PC-3 (cell line): ENCODE measurements at regions not wholly inside any gene's neighbourhood (a gene's known extent, or its start where the extent isn't known, plus 50 kb on each side); places are given as distances from the start of the nearest gene placed in this dataset.

ENCODE experiments used
- ATAC-seq: fragments of 200-7000 bp; cut with Tn5 transposase; 2 replicates; pipeline ENCODE4 v1.9.1; 2020; ENCODE audit warnings: mild to moderate bottlenecking, moderate library complexity
- BruUV-seq: library from RNA; stranded (reverse); fragments of 400-500 nt; replicated peaks from 2 replicates; lab custom pipeline; 2021; lab: Mats Ljungman, UMichigan
- CTCF ChIA-PET: fragments of 300-600 bp; sonication (Branson Sonifier 250); formaldehyde crosslinking; loops from one replicate; lab custom pipeline; 2022; ENCODE audit warnings: antibody characterized with exemption; lab: Charles Lee
- POLR2A ChIA-PET: fragments of 300-600 bp; sonication (Branson Sonifier 250); formaldehyde crosslinking; loops from one replicate; lab custom pipeline; 2022; ENCODE audit warnings: antibody characterized with exemption; ENCODE audit not compliant: unreplicated experiment; lab: Charles Lee
- DNase-seq: peaks from one replicate; pipeline ENCODE4 v3.0.0-alpha.2; 2015
- H2AFZ ChIP-seq: fragments of 300-600 bp; sonication (generic); 2 replicates; pipeline ENCODE4 v1.6.0; 2016; ENCODE audit warnings: antibody characterized with exemption, low read length
- H3F3A ChIP-seq: fragments of 300-600 bp; sonication (generic); one replicate; pipeline ENCODE4 v1.6.0; 2017; ENCODE audit warnings: antibody characterized with exemption, low read length, control low read depth, mild to moderate bottlenecking; ENCODE audit not compliant: unreplicated experiment
- H3K27ac ChIP-seq: fragments of 300-600 bp; sonication (generic); 2 replicates; pipeline ENCODE4 v1.5.1; 2016; ENCODE audit warnings: mild to moderate bottlenecking, low read length
- H3K27me3 ChIP-seq: fragments of 300-600 bp; sonication (generic); 2 replicates; pipeline ENCODE4 v1.6.1; 2016; ENCODE audit warnings: low read length, mixed read lengths
- H3K36me3 ChIP-seq: fragments of 300-600 bp; sonication (generic); 2 replicates; pipeline ENCODE4 v1.6.1; 2016; ENCODE audit warnings: low read depth, mixed run types, low read length, mixed read lengths
- H3K4me1 ChIP-seq: fragments of 300-600 bp; sonication (generic); 2 replicates; pipeline ENCODE4 v1.5.1; 2016; ENCODE audit warnings: low read length; ENCODE audit not compliant: insufficient read depth
- H3K4me2 ChIP-seq: fragments of 300-600 bp; sonication (generic); 2 replicates; pipeline ENCODE4 v1.6.0; 2016; ENCODE audit warnings: low read length
- H3K4me3 ChIP-seq: fragments of 300-600 bp; sonication (generic); 2 replicates; pipeline ENCODE4 v1.5.1; 2016; ENCODE audit warnings: mild to moderate bottlenecking, low read length, mixed read lengths
- H3K79me2 ChIP-seq: fragments of 300-600 bp; sonication (generic); 2 replicates; pipeline ENCODE4 v1.6.1; 2017; ENCODE audit warnings: low read length, mixed read lengths
- H3K9ac ChIP-seq: fragments of 300-600 bp; sonication (generic); 2 replicates; pipeline ENCODE4 v1.6.0; 2016; ENCODE audit warnings: mild to moderate bottlenecking, low read length
- H3K9me2 ChIP-seq: fragments of 300-600 bp; sonication (generic); replicated peaks from 2 replicates; pipeline ENCODE4 v1.6.1; 2016; ENCODE audit warnings: mixed run types, low read length, mixed read lengths
- H3K9me3 ChIP-seq: fragments of 300-600 bp; sonication (generic); 2 replicates; pipeline ENCODE4 v1.6.1; 2016; ENCODE audit warnings: low read length, mixed read lengths
- H4K20me1 ChIP-seq: fragments of 300-600 bp; sonication (generic); 2 replicates; pipeline ENCODE4 v1.6.1; 2016; ENCODE audit warnings: low read length, mixed read lengths
- CTCF ChIP-seq: fragments of 300-600 bp; sonication (generic); conservative IDR thresholded peaks from 2 replicates; pipeline ENCODE4 v1.5.1; 2017; ENCODE audit warnings: antibody characterized with exemption, low read depth, mild to moderate bottlenecking, low read length
- EZH2 ChIP-seq: fragments of 300-600 bp; sonication (generic); IDR thresholded peaks from one replicate; pipeline ENCODE4 v1.6.1; 2017; ENCODE audit warnings: antibody characterized with exemption, mild to moderate bottlenecking, low read length; ENCODE audit not compliant: unreplicated experiment
- EZH2phosphoT487 ChIP-seq: fragments of 300-600 bp; sonication (generic); IDR thresholded peaks from 2 replicates; pipeline ENCODE4 v1.6.1; 2018; ENCODE audit warnings: mild to moderate bottlenecking, antibody characterized with exemption, low read length, borderline replicate concordance
- intact Hi-C: fragments of 100-400 bp; cut with micrococcal nuclease; formaldehyde crosslinking; loops from 2 replicates; pipeline ENCODE4 v1.9.0; 2023

GRCh38 chr3:154664714-154665113 lies 234.7 kb upstream of the GPR149 start:
- no TSS peak for BruUV-seq
- H4K20me1 ChIP-seq, result no peaks in the 10 kb centered on the region
- POLR2A ChIA-PET, result no interaction called here
- DNase-seq (no peak), ATAC-seq (no peak)
- no peak overlapping the region for H2AFZ ChIP-seq
- H3K36me3 ChIP-seq, result no peaks in the 10 kb centered on the region
- intact Hi-C loops, result no loop called here
- H3F3A ChIP-seq, result no peaks in the 10 kb centered on the region
- no peaks in the 10 kb centered on the region for H3K79me2 ChIP-seq
- no peak overlapping the region for H3K4me2 ChIP-seq
- H3K27me3 ChIP-seq, result no peaks in the 10 kb centered on the region
- no peaks in the 10 kb centered on the region for H3K9me3 ChIP-seq
- H3K4me1 ChIP-seq, result no peaks in the 10 kb centered on the region
- H3K9me2 ChIP-seq, result no peaks in the 10 kb centered on the region
- H3K4me3 ChIP-seq, result no peak overlapping the region
- CTCF ChIA-PET, result interaction anchor here (0.6 kb wide), 1 partner anchor 236 kb away, joined by 3 read pairs; no protein-coding TSS in a partner anchor
- no peak overlapping the region for H3K27ac ChIP-seq
- TF ChIP-seq EZH2 (no peak), EZH2phosphoT487 (no peak), CTCF (no peak)
- no peak overlapping the region for H3K9ac ChIP-seq

GRCh38 chr3:154662851-154663250 lies 232.9 kb upstream of the GPR149 start:
- Histone ChIP-seq H4K20me1 (no peaks in the 10 kb centered on the region), H3K27ac (no peak overlapping the region), H3K4me2 (no peak overlapping the region), H3K36me3 (no peaks in the 10 kb centered on the region), H3K9me2 (no peaks in the 10 kb centered on the region), H3K79me2 (no peaks in the 10 kb centered on the region), H3K9ac (no peak overlapping the region), H3K9me3 (no peaks in the 10 kb centered on the region), H3K4me3 (no peak overlapping the region), H3K4me1 (no peaks in the 10 kb centered on the region), H3K27me3 (no peaks in the 10 kb centered on the region), H2AFZ (no peak overlapping the region), H3F3A (no peaks in the 10 kb centered on the region)
- ATAC-seq, result no peak
- POLR2A ChIA-PET, result no interaction called here
- TF ChIP-seq EZH2, result no peak
- no peak for TF ChIP-seq CTCF
- TF ChIP-seq EZH2phosphoT487, result no peak
- CTCF ChIA-PET, result no interaction called here
- DNase-seq, result no peak
- intact Hi-C loops, result no loop called here
- no TSS peak for BruUV-seq

GRCh38 chr3:154660811-154661210 lies 230.8 kb upstream of the GPR149 start:
- Histone ChIP-seq H3K36me3 (no peaks in the 10 kb centered on the region), H3K9me3 (no peaks in the 10 kb centered on the region), H3K4me3 (no peak overlapping the region), H3F3A (no peaks in the 10 kb centered on the region), H3K4me1 (no peaks in the 10 kb centered on the region), H3K9me2 (no peaks in the 10 kb centered on the region), H3K4me2 (no peak overlapping the region), H2AFZ (no peak overlapping the region), H3K9ac (no peak overlapping the region), H3K79me2 (no peaks in the 10 kb centered on the region), H4K20me1 (no peaks in the 10 kb centered on the region), H3K27me3 (no peaks in the 10 kb centered on the region), H3K27ac (no peak overlapping the region)
- no peak for ATAC-seq
- ChIA-PET POLR2A (no interaction called here), CTCF (no interaction called here)
- no TSS peak for BruUV-seq
- intact Hi-C loops, result no loop called here
- TF ChIP-seq EZH2phosphoT487, result no peak
- TF ChIP-seq EZH2, result no peak
- TF ChIP-seq CTCF, result no peak
- no peak for DNase-seq
